ENCODE measurements at regions not wholly inside any gene's neighbourhood (a gene's known extent, or its start where the extent isn't known, plus 50 kb on each side); places are given as distances from the start of the nearest gene placed in this dataset.
A peak's percentile ranks its signal among the peaks of the same experiment; 100 is the strongest.

GRCh38 chr9:20191228-20191840 lies 402.5 kb upstream of the SLC24A2 start:
- DNase-seq = no peak

GRCh38 chr9:20189871-20190270 lies 401.0 kb upstream of the SLC24A2 start:
- no peak for DNase-seq

GRCh38 chr9:20188616-20189369 lies 400.0 kb upstream of the SLC24A2 start:
- DNase-seq = peak in 1 of 2 donors; percentile 58

- DNase-seq = no peak
These were observed 398.5 kb upstream of the SLC24A2 start for GRCh38 chr9:20187318-20187717.

GRCh38 chr9:20186823-20187222 lies 398.0 kb upstream of the SLC24A2 start:
- no peak for DNase-seq

- DNase-seq = no peak
These were observed 397.4 kb upstream of the SLC24A2 start for GRCh38 chr9:20186231-20186630.

- no peak for DNase-seq
These were observed 395.7 kb upstream of the SLC24A2 start for GRCh38 chr9:20184541-20184940.

- no peak for DNase-seq
These were observed 389.8 kb upstream of the SLC24A2 start for GRCh38 chr9:20178679-20179078.

- no peak for DNase-seq
These were observed 389.4 kb upstream of the SLC24A2 start for GRCh38 chr9:20178197-20178596.

- no peak for DNase-seq
These were observed 381.3 kb upstream of the SLC24A2 start for GRCh38 chr9:20170122-20170521.

- no peak for DNase-seq
These were observed 363.4 kb upstream of the SLC24A2 start for GRCh38 chr9:20152151-20152725.

- no peak for DNase-seq
These were observed 359.6 kb upstream of the SLC24A2 start for GRCh38 chr9:20148416-20148815.

- no peak for DNase-seq
These were observed 355.4 kb upstream of the SLC24A2 start for GRCh38 chr9:20144197-20144596.

- DNase-seq = no peak
These were observed 351.0 kb upstream of the SLC24A2 start for GRCh38 chr9:20139763-20140290.

- no peak for DNase-seq
These were observed 350.0 kb upstream of the SLC24A2 start for GRCh38 chr9:20138841-20139240.

- DNase-seq = no peak
These were observed 349.3 kb upstream of the SLC24A2 start for GRCh38 chr9:20138116-20138515.

- no peak for DNase-seq
These were observed 348.6 kb upstream of the SLC24A2 start for GRCh38 chr9:20137425-20137824.

- DNase-seq = no peak
These were observed 346.4 kb upstream of the SLC24A2 start for GRCh38 chr9:20135119-20135697.

GRCh38 chr9:20125727-20126126 lies 336.9 kb upstream of the SLC24A2 start:
- no peak for DNase-seq

GRCh38 chr9:20119566-20119965 lies 330.7 kb upstream of the SLC24A2 start:
- no peak for DNase-seq

- DNase-seq = no peak
These were observed 329.1 kb upstream of the SLC24A2 start for GRCh38 chr9:20117986-20118385.

GRCh38 chr9:20117482-20117881 lies 328.6 kb upstream of the SLC24A2 start:
- DNase-seq = no peak

GRCh38 chr9:20114974-20115373 lies 326.1 kb upstream of the SLC24A2 start:
- no peak for DNase-seq

Data from hippocampal formation (tissue), 2 donors.